Right lobe of liver (tissue), 4 donors: ENCODE measurements at regions not wholly inside any gene's neighbourhood (a gene's known extent, or its start where the extent isn't known, plus 50 kb on each side); places are given as distances from the start of the nearest gene placed in this dataset.

Experiments used
- POLR2A ChIP-seq: fragments of 450-650 bp; IDR thresholded peaks from one replicate; pipeline ENCODE4 v1.6.1; 2017; ENCODE audit warnings: antibody characterized with exemption, mild to moderate bottlenecking
- TF ChIP-seq, protein P1 (sequence below), 4 donors: fragments of 200-600 bp in 3 of 4; fragments of 450-650 bp in 1 of 4; IDR thresholded peaks; one replicate each; pipeline versions ENCODE4 v1.5.1 to v1.8.0; 2016 to 2022; ENCODE audit warnings: antibody characterized with exemption in 4 of 4, mild to moderate bottlenecking in 2 of 4
- donor health status: DM: no; HTN: no; CAD: no.
- donor health status: DM: no; HTN: no; CAD: no.
- donor health status: DM: no; HTN: yes; CAD: no.

DNA sequence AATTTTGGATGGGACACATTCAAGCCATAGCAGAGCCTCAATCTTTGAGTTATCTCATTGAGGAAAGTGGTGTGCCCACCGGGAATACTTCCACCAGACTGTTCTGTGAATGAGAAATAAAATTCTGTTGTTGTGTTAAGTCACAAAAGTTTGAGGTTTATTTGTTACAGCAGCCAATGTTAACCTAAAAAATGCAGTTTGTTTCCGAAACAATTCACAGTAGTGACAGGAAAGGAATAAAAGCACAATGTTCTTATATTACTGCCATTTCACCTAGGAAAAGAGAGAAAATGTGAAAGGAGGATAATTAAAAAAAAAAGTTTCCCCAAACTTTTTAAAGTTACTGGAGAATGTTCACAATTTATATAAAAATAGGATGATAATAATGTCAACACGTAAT is 344.6 kb downstream of the CD83 start:
- TF ChIP-seq POLR2A = no peak
- TF ChIP-seq, protein P1, sequence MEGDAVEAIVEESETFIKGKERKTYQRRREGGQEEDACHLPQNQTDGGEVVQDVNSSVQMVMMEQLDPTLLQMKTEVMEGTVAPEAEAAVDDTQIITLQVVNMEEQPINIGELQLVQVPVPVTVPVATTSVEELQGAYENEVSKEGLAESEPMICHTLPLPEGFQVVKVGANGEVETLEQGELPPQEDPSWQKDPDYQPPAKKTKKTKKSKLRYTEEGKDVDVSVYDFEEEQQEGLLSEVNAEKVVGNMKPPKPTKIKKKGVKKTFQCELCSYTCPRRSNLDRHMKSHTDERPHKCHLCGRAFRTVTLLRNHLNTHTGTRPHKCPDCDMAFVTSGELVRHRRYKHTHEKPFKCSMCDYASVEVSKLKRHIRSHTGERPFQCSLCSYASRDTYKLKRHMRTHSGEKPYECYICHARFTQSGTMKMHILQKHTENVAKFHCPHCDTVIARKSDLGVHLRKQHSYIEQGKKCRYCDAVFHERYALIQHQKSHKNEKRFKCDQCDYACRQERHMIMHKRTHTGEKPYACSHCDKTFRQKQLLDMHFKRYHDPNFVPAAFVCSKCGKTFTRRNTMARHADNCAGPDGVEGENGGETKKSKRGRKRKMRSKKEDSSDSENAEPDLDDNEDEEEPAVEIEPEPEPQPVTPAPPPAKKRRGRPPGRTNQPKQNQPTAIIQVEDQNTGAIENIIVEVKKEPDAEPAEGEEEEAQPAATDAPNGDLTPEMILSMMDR (IDR thresholded peaks at IDR 0.05) = no peak
